ENCODE measurements at regions not wholly inside any gene's neighbourhood (a gene's known extent, or its start where the extent isn't known, plus 50 kb on each side); places are given as distances from the start of the nearest gene placed in this dataset.

- TF ChIP-seq CTCF (IDR thresholded peaks at IDR 0.05), result no peak
- no peak for TF ChIP-seq POLR2A (IDR thresholded peaks at IDR 0.05)
- TF ChIP-seq EP300 (IDR thresholded peaks at IDR 0.05), result no peak
- TF ChIP-seq POLR2AphosphoS5 (IDR thresholded peaks at IDR 0.05), result no peak
These were observed 213.0 kb downstream of the ZIC5 start for GRCh38 chr13:99758460-99759162.
